ENCODE measurements at regions not wholly inside any gene's neighbourhood (a gene's known extent, or its start where the extent isn't known, plus 50 kb on each side); places are given as distances from the start of the nearest gene placed in this dataset.
A peak's percentile ranks its signal among the peaks of the same experiment; 100 is the strongest.
"Not testable (repeated sequence)": the region's sequence is repeated elsewhere in the genome, so short reads cannot be mapped to it uniquely, and the experiment has no call there.

GRCh38 chr4:31022702-31023101 lies 302.5 kb downstream of the PCDH7 start:
- DNase-seq, result no peak

- DNase-seq, result no peak
Observed at GRCh38 chr4:31023109-31023508, 302.9 kb downstream of the PCDH7 start.

DNA sequence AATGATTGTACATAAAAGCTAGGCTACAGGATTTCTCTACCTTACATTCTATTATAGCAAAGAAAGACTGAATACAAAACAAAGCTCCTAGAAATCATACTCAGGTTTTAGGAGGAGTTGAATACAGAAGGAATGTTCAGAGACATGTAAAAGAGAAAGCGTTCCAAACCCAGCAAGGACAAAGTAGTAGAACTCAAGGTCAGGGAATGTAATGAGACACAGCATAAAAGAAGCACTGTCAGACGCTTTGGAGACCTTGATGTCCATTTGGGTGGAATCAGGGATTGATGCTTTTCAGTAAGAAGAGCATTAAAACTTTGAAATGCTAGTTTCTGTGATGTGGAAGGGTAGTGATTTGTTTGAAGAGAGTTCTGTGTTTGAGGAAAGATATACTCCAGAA lies 303.6 kb downstream of the PCDH7 start:
- DNase-seq, result no peak

- DNase-seq, result not testable (repeated sequence)
Observed at GRCh38 chr4:31024781-31025180, 304.6 kb downstream of the PCDH7 start.

DNA sequence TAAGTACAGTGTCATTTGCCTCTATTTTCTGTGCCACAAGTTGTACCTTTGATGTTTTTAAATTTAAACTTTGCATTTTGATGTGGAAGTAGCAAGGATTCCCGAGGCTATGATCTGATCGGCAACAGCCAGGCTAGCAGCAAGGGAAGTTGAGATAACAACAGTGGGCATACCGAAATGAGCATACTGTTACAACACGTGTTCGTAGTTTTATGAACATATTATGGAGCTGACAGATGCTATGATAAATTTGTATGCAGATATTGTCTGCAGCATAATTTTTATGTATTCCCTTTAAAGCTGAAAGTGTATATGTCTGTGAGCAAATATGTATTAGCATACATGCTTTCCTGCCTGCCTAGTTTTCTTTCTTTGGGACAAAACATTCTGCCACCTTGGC lies 306.1 kb downstream of the PCDH7 start:
- no peak for DNase-seq

DNA sequence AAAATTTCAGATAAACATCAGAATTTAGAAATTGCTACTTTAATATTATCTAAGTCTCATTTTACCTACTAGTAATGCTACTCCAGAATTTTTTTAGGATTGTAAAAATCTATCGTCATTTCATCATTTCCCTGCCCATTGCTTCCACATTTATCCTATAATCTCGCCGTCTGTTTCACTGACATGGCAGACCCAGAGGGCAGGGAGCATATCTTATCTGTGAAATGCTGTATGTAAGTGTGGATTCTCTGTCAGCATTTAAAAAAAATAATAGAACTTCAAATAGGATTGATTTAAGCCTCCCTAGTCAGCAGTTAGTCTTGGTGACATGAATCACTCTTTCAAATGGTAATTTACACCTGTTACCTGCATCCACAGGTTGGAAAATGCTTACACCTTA lies 314.4 kb downstream of the PCDH7 start:
- no peak for DNase-seq

DNA sequence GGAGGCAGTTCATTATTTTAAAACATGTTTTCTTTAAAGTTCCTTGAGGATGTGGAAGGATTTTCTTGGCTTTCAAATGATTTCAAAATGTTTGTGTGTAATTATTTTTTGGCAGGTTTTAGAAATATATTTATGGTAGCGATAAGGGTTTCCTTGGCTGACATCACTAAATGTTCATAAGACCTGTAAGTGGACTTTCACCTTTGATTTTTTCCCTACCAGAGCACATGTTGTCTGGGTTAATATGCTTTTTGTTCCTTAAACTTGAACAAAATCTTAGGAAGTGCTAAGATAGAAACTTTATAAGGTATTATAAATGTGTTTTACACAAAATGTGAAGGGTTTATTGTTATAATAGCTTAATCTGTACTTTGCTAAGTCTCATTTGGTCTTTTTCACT lies 315.6 kb downstream of the PCDH7 start:
- DNase-seq, result no peak

- no peak for DNase-seq
Observed at GRCh38 chr4:31037703-31038102, 317.5 kb downstream of the PCDH7 start.

DNA sequence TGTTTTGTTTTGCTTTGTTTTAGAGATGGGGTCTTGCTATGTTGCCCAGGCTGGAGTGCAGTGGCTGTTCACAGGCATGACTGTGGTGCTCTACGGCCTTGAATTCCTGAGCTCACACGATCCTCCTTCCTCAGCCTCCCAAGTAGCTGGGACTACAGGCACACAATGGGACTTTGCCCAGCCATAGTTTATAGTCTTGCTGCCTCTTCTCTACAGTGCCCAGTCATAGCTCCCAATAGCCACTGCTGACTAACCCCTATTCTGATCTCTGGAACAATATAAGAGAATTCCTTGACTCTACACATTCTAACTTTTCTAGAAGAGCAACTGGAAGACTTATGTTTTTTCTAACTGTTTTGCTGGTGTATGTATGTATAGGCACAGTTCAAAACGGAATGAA lies 319.2 kb downstream of the PCDH7 start:
- no peak for DNase-seq

GRCh38 chr4:31040106-31040505 lies 319.9 kb downstream of the PCDH7 start:
- peak; percentile 1 for DNase-seq

DNA sequence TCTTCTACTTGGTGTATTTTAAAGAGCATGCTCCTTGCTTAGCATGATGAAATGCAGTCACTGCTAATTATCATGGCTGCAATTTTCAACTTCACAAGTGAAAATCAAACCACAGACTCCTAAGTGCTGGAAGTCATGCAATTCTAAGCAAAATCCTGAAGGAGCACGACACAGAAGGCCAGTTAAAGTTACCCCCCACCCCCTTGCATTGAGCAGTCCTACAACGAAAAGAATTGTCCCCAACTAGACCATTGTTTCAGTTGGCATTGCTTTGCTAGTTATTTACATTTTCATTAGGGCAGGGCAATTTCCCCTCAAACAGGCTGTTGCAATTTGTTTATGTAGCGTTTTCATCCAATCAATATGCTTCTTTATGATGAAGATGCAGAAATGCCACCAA lies 321.2 kb downstream of the PCDH7 start:
- no peak for DNase-seq

GRCh38 chr4:31041853-31042252 lies 321.7 kb downstream of the PCDH7 start:
- no peak for DNase-seq

DNA sequence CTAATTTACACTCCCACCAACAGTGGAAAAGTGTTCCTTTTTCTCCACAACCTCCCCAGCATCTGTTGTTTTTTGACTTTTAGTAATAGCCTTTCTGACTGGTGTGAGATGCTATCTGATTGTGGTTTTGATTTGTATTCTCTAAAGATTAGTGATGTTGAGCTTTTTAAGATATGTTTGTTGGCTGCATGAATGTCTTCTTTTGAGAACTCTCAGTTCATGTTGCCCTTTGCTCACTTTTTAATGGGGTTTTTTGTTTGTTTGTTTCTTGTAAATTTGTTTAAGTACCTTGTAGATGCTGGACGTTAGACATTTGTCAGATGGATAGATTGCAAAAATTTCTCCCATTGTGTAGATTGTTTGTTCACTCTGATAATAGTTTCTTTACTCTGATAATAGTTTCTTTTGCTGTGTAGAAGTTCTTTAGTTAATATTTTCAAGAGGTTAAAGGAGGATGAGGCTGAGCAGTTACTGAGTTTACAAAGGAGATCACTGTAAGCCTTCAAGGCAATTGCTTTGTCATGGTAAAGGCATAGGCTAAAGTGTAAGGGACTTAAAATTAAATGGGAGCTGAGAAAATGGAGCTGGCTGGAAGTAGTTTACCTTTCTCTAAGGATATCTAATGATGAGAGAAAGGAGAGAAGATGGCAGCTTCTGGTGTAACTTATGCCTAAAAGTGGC lies 323.4 kb downstream of the PCDH7 start:
- no peak for DNase-seq

DNA sequence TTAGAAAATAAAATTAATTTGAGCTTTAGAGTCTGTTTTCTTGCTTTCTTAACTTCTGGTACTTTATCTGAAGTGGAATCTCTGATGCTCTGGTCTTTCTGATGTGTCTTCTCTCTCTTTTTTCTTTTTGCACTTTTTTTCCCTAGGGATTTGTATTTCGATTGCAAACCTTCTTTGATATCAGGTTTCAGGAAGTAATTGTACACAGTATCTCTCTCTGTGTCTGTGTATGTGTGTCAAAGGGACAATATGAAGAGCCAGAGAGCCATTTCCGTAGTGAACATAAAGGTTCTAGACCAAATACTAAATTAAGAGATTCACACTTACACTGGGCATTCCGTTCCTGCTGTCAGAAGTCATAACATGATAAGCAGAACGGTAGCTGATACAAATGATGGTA lies 325.0 kb downstream of the PCDH7 start:
- DNase-seq, result no peak

DNA sequence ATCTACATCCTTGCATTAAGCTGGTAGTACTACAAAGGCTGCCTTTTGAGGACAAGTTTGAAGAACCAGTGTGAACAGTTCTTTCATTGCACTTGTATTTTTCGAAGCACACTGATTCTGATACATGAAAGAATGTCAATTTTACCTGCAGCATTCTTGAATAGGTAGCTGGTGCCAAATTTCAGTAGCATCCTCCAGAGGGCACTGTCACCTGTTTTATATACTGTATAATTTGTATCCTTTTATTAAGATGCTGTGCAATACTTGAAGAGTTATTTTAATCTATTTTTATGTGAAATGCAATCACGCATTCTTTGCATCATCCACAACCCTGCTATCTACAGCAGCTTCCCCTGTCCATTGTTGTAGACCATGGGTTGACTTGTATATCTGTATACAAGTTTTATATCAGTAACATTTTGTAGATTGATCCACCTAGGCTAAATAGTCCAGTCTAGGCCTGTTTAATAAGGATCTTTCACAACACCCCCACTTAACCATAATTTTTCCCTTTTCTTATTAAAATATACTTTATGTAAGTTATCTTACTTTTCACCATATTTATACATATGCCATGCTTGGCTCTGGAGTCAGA lies 325.7 kb downstream of the PCDH7 start:
- DNase-seq, result peak; percentile 12

DNA sequence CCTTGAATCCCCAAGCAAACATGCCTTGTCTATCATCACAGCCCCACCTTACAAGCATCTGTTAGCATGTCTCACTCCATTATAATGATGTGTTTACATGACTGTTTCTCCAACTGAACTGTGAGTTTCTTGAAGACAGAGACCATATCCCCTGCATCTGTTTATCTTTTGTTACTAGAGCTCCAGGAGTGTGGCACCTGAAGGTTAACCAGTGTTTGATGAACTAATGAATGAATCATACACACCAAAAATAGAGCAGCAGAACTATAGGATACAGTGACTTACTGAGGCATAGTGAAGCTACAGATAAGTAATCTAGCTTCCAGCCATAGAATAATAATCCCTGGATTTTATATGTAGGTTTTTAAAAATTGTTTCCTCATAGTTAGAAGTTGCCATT lies 331.0 kb downstream of the PCDH7 start:
- DNase-seq, result peak; percentile 6

DNA sequence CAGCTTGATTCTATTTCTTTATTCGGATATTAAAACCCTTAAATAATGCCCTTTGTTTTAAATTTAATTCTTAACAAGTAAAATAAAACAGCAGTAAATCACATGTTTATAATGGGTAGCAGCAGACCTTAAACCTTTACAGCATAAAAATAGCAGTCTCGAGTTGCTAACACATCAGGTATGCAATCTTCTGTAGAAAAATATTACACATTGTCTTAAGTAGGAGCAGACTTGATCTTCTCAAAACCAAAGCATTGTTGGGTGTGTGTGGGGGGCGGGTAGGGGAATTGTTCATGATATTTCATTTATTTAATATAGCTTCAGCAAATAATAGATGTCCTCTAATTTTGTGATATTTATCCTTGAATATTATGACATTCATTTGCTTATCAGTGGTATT lies 331.4 kb downstream of the PCDH7 start:
- no peak for DNase-seq

GRCh38 chr4:31052519-31052918 lies 332.4 kb downstream of the PCDH7 start:
- no peak for DNase-seq

DNA sequence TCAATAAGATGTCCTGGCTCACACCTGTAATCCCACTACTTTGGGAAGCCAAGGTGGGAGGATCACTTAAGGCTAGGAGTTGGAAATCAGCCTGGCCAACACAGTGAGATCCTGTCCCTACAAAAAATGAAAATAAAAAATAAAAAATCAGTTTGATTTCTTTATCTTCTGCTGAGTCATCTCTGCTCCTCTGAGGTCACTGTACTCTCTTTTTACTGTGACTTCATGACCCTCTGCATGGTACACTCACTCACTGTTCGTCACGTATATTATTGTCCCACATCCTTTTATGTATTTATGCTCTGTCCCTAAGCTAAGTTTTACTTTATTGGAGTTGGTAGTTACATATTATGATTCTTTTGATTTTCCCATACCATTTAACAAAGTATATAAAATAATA lies 333.3 kb downstream of the PCDH7 start:
- no peak for DNase-seq

- no peak for DNase-seq
Observed at GRCh38 chr4:31054295-31054694, 334.1 kb downstream of the PCDH7 start.

DNA sequence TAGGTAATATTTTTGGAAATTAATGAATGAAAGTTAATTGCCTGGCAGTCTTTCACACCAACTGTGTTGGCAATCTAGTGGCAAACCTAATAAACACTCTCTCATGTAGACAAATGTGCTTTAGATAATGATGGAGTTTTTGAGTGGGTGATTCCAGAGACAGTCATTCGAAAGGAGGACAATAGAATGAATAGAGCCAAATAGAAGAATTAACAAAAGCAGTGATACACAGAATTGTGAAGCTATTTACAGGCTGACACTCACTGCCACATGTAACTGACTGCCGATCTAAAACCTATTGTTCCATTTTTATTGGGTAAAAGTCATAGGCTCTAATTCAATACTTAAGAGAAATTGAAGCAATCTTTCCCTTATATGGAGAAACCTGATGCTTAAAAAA lies 338.5 kb downstream of the PCDH7 start:
- DNase-seq, result no peak

- DNase-seq, result peak; percentile 61
Observed at GRCh38 chr4:31059753-31060522, 339.8 kb downstream of the PCDH7 start.

GRCh38 chr4:31065086-31065485 lies 344.9 kb downstream of the PCDH7 start:
- no peak for DNase-seq
